NCI-H1105 (cell line): ENCODE measurements at regions not wholly inside any gene's neighbourhood (a gene's known extent, or its start where the extent isn't known, plus 50 kb on each side); places are given as distances from the start of the nearest gene placed in this dataset.
"Not testable (repeated sequence)": the region's sequence is repeated elsewhere in the genome, so short reads cannot be mapped to it uniquely, and the experiment has no call there.

Source experiments
- DNase-seq: peaks from one replicate; lab custom pipeline; 2025; lab: John Stamatoyannopoulos, UW

- DNase-seq = no peak
Observed at GRCh38 chr12:38159591-38160317, 156.8 kb upstream of the ALG10B start.

DNA sequence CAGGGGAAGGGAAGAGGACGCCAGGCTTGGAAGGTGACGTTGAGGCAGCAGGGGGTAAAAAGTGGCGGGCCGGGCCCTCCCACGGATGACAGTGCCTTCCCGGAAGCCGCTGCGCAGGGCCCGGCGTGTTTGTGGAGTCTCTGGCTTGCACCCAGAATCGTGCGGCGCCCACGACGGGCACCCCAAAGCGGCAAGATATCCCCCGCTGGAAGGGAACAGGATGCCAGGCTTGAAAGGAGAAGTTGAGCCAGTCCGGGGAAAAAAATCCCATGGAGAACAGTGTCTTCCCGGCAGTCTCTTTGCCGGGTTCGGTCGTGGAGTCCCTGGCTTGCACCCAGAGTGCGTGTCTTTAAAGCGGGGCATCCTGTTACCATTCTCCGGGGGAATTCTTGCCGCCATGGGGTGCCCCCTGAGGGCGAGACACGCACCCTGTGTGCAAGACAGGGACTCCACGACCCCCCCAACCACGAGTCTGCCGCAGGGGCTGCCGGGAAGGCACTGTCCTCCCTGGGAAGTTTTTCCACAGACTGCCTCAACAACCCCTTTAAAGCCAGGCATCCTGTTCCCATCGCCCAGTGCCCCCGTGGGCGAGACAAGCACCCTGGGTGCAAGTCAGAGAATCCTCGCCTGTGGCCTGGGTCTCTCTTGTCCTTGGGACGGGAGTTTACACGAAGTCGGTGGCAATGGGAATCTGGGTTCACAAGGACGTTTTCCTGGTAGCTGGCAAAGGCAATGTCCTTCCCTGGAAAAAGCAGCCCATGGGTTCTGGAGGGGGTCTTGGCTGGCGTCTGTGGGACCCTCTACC lies 156.1 kb upstream of the ALG10B start:
- DNase-seq = no peak

GRCh38 chr12:38161123-38162000 lies 155.2 kb upstream of the ALG10B start:
- no peak for DNase-seq

GRCh38 chr12:38162013-38162412 lies 154.6 kb upstream of the ALG10B start:
- DNase-seq = no peak

- DNase-seq = no peak
Observed at GRCh38 chr12:38162708-38163441, 153.7 kb upstream of the ALG10B start.

- DNase-seq = no peak
Observed at GRCh38 chr12:38163442-38163801, 153.2 kb upstream of the ALG10B start.

DNA sequence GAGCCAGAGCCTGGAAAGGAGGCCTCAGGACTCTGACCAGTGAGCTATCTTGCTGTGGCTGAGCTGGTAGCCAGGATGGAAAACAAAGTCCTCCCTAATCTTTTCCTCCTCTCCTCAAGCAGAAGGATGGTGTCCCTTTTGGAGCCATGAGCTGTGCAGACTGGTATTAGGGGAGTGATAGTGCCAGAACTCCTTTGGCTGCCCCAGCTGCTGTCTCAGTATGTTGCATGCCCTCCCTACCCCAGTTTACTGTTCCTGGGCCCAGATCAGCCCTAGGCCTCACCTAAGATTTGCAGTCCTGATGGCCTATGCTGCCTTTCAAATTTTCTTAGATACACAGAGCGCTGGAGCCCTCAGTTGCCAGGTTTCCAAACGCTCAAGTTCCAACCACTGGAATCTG lies 150.3 kb upstream of the ALG10B start:
- DNase-seq = no peak

GRCh38 chr12:38175538-38175937 lies 141.0 kb upstream of the ALG10B start:
- no peak for DNase-seq

GRCh38 chr12:38183617-38184016 lies 133.0 kb upstream of the ALG10B start:
- not testable (repeated sequence) for DNase-seq

- DNase-seq = not testable (repeated sequence)
Observed at GRCh38 chr12:38197286-38197685, 119.3 kb upstream of the ALG10B start.

- DNase-seq = no peak
Observed at GRCh38 chr12:38201461-38202276, 114.9 kb upstream of the ALG10B start.

DNA sequence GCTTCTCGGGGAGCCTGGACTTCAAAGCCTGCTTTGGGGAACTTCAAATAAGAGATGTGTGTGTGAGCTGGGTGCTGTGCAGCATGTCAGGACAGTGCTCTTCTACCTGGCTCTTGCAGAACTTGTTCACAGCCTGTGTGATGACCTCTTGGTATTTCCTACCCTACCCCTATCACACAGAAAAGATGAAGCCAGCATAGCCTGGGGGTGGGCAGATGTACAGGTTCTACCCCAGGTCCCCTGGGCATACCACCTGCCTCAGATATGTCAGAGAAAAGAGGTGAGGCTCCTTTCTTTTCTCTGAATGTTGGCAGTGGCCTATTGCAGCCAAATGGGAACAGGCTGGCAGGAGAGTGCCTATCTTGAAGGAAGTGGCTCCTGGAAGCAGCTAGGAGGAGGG lies 111.7 kb upstream of the ALG10B start:
- no peak for DNase-seq

DNA sequence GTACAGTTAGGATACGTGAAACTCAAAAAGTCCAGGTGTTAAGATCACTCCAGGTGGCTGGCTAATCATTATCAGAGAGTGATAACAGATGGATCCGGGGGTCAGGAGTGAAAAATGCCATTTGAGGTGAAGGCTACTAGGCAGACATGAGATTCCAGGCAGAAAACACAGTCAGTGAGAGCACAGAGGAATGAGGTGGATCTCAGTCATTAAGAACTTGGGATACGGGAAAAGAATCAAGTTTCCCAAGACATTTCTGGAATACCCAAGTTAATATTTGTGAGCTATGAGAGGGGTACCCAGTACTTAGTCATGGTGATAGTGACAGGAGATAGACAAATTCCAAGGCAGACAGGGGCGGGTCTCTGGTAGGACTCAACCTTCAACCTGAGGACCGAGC lies 94.6 kb upstream of the ALG10B start:
- no peak for DNase-seq

DNA sequence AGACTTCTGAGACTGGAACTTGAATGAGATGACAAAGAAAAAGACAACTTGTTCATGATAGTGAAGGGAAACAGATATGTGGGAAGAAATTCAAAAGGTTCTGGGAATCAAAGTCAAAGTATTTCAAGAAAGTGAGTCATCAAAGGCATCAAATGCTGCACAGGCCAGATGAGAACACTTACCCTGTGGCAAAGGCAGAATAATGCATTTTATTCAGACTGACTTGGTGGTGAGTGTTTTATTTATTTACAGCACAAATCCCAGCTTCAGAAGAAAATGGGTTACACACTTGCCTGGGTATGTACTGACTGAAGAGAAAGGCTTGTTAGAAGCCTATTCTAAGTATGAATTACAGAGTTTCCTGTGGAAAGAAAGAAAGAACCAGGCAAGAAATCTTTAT lies 78.2 kb upstream of the ALG10B start:
- DNase-seq = not testable (repeated sequence)

DNA sequence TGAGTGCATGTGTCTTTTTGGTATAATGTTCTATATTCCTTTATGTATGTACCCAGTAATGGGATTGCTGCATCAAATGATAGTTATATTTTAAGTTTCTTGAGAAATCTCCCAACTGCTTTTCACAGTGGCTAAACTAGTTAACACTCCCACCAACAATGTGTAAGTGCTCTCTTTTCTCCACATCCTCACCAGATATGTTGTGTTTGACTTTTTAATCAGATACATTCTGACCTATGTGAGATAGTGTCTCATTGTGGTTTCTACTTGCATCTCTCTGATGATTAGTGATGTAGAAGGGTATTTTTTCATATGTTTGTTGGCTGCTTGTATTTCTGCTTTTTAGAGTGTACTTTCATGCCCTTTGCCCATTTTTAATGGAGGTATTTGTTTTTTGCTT lies 62.8 kb upstream of the ALG10B start:
- DNase-seq = no peak

DNA sequence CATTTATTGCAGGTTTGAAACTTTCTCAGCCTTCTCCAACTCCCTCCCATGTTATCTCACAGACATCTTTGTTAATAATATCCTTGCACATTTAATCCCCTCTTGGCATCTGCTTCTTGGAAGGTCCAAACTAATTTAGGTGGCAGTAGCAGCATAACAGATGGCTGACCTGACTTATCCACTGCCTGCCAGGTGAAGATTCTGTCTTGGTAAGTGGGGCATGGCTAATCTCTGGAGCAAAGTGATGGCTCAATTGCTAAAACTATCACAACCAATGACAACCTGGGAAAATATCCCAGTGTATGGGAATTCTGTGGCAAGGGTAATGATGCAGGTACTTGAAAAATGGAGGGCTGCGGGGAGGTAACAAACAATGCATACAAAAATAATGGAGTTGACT lies 58.2 kb upstream of the ALG10B start:
- no peak for DNase-seq
